Prostate gland (tissue), 2 donors: ENCODE measurements at regions not wholly inside any gene's neighbourhood (a gene's known extent, or its start where the extent isn't known, plus 50 kb on each side); places are given as distances from the start of the nearest gene placed in this dataset.

ENCODE experiments used
- DNase-seq: peaks from one replicate; pipeline ENCODE4 v3.0.0-alpha.2; 2019; ENCODE audit warnings: low spot score
- H3K27ac ChIP-seq, 2 donors: fragments of 200-600 bp; sonication (generic); 2 replicates each; pipeline ENCODE4 v1.5.1; 2017 to 2019
- H3K27me3 ChIP-seq: fragments of 200-600 bp; sonication (generic); replicated peaks from 2 replicates; pipeline ENCODE4 v1.5.1; 2019; ENCODE audit not compliant: insufficient read depth
- H3K36me3 ChIP-seq, 2 donors: fragments of 200-600 bp; sonication (generic); 1 replicate in 1 of 2; 2 replicates in 1 of 2; pipeline versions ENCODE4 v1.5.1 to v1.8.1; 2017 to 2019
- H3K4me1 ChIP-seq: fragments of 200-600 bp; sonication (generic); replicated peaks from 2 replicates; pipeline ENCODE4 v1.5.1; 2019
- H3K4me3 ChIP-seq, 2 donors: fragments of 200-600 bp; sonication (generic); 2 replicates each; pipeline ENCODE4 v1.5.1; 2017 to 2019
- H3K9me3 ChIP-seq: fragments of 200-600 bp; sonication (generic); 2 replicates; pipeline ENCODE4 v1.5.1; 2017
- CTCF ChIP-seq, 4 experiments: fragments of 200-600 bp in 2 of 4; fragments of 450-650 bp in 2 of 4; sonication (generic) in 2 of 4; IDR thresholded peaks; 1 replicate in 3 of 4; 2 replicates in 1 of 4; pipeline ENCODE4 v1.5.1; 2016 to 2019; ENCODE audit warnings: antibody characterized with exemption in 4 of 4, mild to moderate bottlenecking in 2 of 4, moderate library complexity in 2 of 4
- POLR2A ChIP-seq: fragments of 450-650 bp; IDR thresholded peaks from one replicate; pipeline ENCODE4 v1.6.1; 2016; ENCODE audit warnings: antibody characterized with exemption, mild to moderate bottlenecking
- POLR2AphosphoS5 ChIP-seq: sonication (generic); formaldehyde crosslinking; IDR thresholded peaks from one replicate; pipeline ENCODE4 v1.6.1; 2017; ENCODE audit warnings: antibody characterized with exemption
- WGBS: methylation state at CpG from one replicate; pipeline ENCODE4 v1.1.5; 2018; 5-methylcytosine and 5-hydroxymethylcytosine counted together
- intact Hi-C: fragments of 100-400 bp; cut with DNase I; formaldehyde crosslinking; loops from one replicate; pipeline ENCODE4 v1.14.2; 2022

GRCh38 chr1:113266788-113267187 is 123.5 kb upstream of the MAGI3 start:
- H3K27me3 ChIP-seq, result no peaks in the 10 kb centered on the region
- no peak for DNase-seq
- H3K4me1 ChIP-seq, result no peaks in the 10 kb centered on the region
- no peaks in the 10 kb centered on the region for H3K36me3 ChIP-seq
- H3K9me3 ChIP-seq, result no peaks in the 10 kb centered on the region
- no peak overlapping the region for H3K4me3 ChIP-seq
- no peak for TF ChIP-seq POLR2AphosphoS5
- no peak for TF ChIP-seq CTCF (IDR thresholded peaks at IDR 0.05)
- no peak for TF ChIP-seq POLR2A
- no peak overlapping the region for H3K27ac ChIP-seq
- WGBS, result 39% methylated on average over 6 of the region's 6 CpGs
- intact Hi-C loops, result no loop called here

- Histone ChIP-seq H3K4me1 (no peaks in the 10 kb centered on the region), H3K27me3 (no peaks in the 10 kb centered on the region), H3K4me3 (no peak overlapping the region), H3K9me3 (no peaks in the 10 kb centered on the region), H3K36me3 (no peaks in the 10 kb centered on the region), H3K27ac (no peak overlapping the region)
- intact Hi-C loops, result no loop called here
- WGBS, result 89% methylated on average over 6 of the region's 6 CpGs
- TF ChIP-seq CTCF (IDR thresholded peaks at IDR 0.05), result no peak
- TF ChIP-seq POLR2A, result no peak
- TF ChIP-seq POLR2AphosphoS5, result no peak
- DNase-seq, result no peak
Observed at GRCh38 chr1:113269168-113269963, 120.9 kb upstream of the MAGI3 start.

GRCh38 chr1:113271039-113271438 is 119.3 kb upstream of the MAGI3 start:
- WGBS, result 71% methylated on average over 4 of the region's 4 CpGs
- Histone ChIP-seq H3K27me3 (no peaks in the 10 kb centered on the region), H3K4me1 (no peaks in the 10 kb centered on the region), H3K9me3 (no peaks in the 10 kb centered on the region), H3K36me3 (no peaks in the 10 kb centered on the region), H3K27ac (no peak overlapping the region), H3K4me3 (no peak overlapping the region)
- intact Hi-C loops, result no loop called here
- no peak for TF ChIP-seq POLR2A
- TF ChIP-seq POLR2AphosphoS5, result no peak
- DNase-seq, result no peak

GRCh38 chr1:113275083-113275482 is 115.2 kb upstream of the MAGI3 start:
- no peaks in the 10 kb centered on the region for H3K27me3 ChIP-seq
- WGBS, result 72% methylated on average over 1 of the region's 1 CpG
- no peaks in the 10 kb centered on the region for H3K4me1 ChIP-seq
- H3K4me3 ChIP-seq, result no peak overlapping the region
- no peaks in the 10 kb centered on the region for H3K9me3 ChIP-seq
- intact Hi-C loops, result no loop called here
- no peak overlapping the region for H3K27ac ChIP-seq
- no peak for TF ChIP-seq CTCF (IDR thresholded peaks at IDR 0.05)
- TF ChIP-seq POLR2AphosphoS5, result no peak
- TF ChIP-seq POLR2A, result no peak
- H3K36me3 ChIP-seq, result no peaks in the 10 kb centered on the region
- DNase-seq, result no peak

GRCh38 chr1:113275691-113276090 is 114.6 kb upstream of the MAGI3 start:
- Histone ChIP-seq H3K36me3 (no peaks in the 10 kb centered on the region), H3K27me3 (no peaks in the 10 kb centered on the region), H3K9me3 (no peaks in the 10 kb centered on the region), H3K4me1 (no peaks in the 10 kb centered on the region), H3K27ac (no peak overlapping the region), H3K4me3 (no peak overlapping the region)
- no peak for DNase-seq
- 79% methylated on average over 2 of the region's 2 CpGs for WGBS
- intact Hi-C loops, result no loop called here
- TF ChIP-seq CTCF (IDR thresholded peaks at IDR 0.05) (no peak), POLR2A (no peak), POLR2AphosphoS5 (no peak)
